ENCODE measurements at regions not wholly inside any gene's neighbourhood (a gene's known extent, or its start where the extent isn't known, plus 50 kb on each side); places are given as distances from the start of the nearest gene placed in this dataset.

GRCh38 chr21:43364261-43364510 is 62.7 kb downstream of the SIK1 start:
- no peak for DNase-seq

- no peak for DNase-seq
These were observed 63.2 kb downstream of the SIK1 start for GRCh38 chr21:43363506-43364260.

- no peak for DNase-seq
These were observed 64.0 kb downstream of the SIK1 start for GRCh38 chr21:43362915-43363314.

GRCh38 chr21:43362321-43362791 is 64.6 kb downstream of the SIK1 start:
- DNase-seq = peak; percentile 51 to 54

GRCh38 chr21:43361493-43362296 is 65.2 kb downstream of the SIK1 start:
- peak in 1 of 2 donors; percentile 15 for DNase-seq

- DNase-seq = no peak
These were observed 65.8 kb downstream of the SIK1 start for GRCh38 chr21:43361127-43361492.

GRCh38 chr21:43360441-43361126 is 66.3 kb downstream of the SIK1 start:
- DNase-seq = no peak

GRCh38 chr21:43358940-43359822 is 67.8 kb downstream of the SIK1 start:
- DNase-seq = no peak

- DNase-seq = no peak
These were observed 69.1 kb downstream of the SIK1 start for GRCh38 chr21:43357715-43358430.

- no peak for DNase-seq
These were observed 71.0 kb downstream of the SIK1 start for GRCh38 chr21:43355925-43356289.

- no peak for DNase-seq
These were observed 71.5 kb downstream of the SIK1 start for GRCh38 chr21:43355266-43355924.

- DNase-seq = no peak
These were observed 72.3 kb downstream of the SIK1 start for GRCh38 chr21:43354666-43355065.

GRCh38 chr21:43354026-43354420 is 72.9 kb downstream of the SIK1 start:
- no peak for DNase-seq

- no peak for DNase-seq
These were observed 73.5 kb downstream of the SIK1 start for GRCh38 chr21:43353282-43354025.

GRCh38 chr21:43352568-43353281 is 74.2 kb downstream of the SIK1 start:
- no peak for DNase-seq

- DNase-seq = no peak
These were observed 74.8 kb downstream of the SIK1 start for GRCh38 chr21:43352154-43352537.

GRCh38 chr21:43351501-43352153 is 75.3 kb downstream of the SIK1 start:
- DNase-seq = no peak

GRCh38 chr21:43349644-43350043 is 77.3 kb downstream of the SIK1 start:
- no peak for DNase-seq

- no peak for DNase-seq
These were observed 78.1 kb downstream of the SIK1 start for GRCh38 chr21:43348801-43349261.

All from stimulated activated CD4-positive, alpha-beta T cell treated with anti-CD3 and anti-CD28 coated beads, Interleukin-2, amount 100 ng/mL, for 48 hours (primary cell).